Neural cell (in vitro differentiated cells): ENCODE measurements at regions not wholly inside any gene's neighbourhood (a gene's known extent, or its start where the extent isn't known, plus 50 kb on each side); places are given as distances from the start of the nearest gene placed in this dataset.

Source experiments
- H2AFZ ChIP-seq: fragments of 200-600, 300-800 bp; sonication (generic), shearing (Covaris generic); 2 replicates; pipeline ENCODE4 v1.6.0; 2014; ENCODE audit warnings: low read depth, mild to moderate bottlenecking, antibody characterized with exemption, low read length, moderate library complexity
- H3F3A ChIP-seq: fragments of 200-600 bp; shearing (Covaris generic); 2 replicates; pipeline ENCODE4 v1.6.1; 2016; ENCODE audit warnings: mild to moderate bottlenecking, moderate library complexity, mixed read lengths, antibody characterized with exemption, low read length; ENCODE audit not compliant: insufficient read depth, poor library complexity, severe bottlenecking
- H3K27ac ChIP-seq: fragments of 200-600, 300-800 bp; sonication (generic), shearing (Covaris generic); 2 replicates; pipeline ENCODE4 v1.5.1; 2014; ENCODE audit warnings: mild to moderate bottlenecking, low read length, moderate library complexity
- H3K27me3 ChIP-seq: fragments of 300-800, 200-600 bp; sonication (generic), shearing (Covaris generic); 2 replicates; pipeline ENCODE4 v1.6.0; 2014; ENCODE audit warnings: mild to moderate bottlenecking, low read depth, low read length, moderate library complexity; ENCODE audit not compliant: insufficient read depth
- H3K36me3 ChIP-seq: fragments of 300-800, 200-600 bp; sonication (generic), shearing (Covaris generic); 2 replicates; pipeline ENCODE4 v1.5.1; 2014; ENCODE audit warnings: mild to moderate bottlenecking, antibody characterized with exemption, low read length, moderate library complexity; ENCODE audit not compliant: insufficient read depth
- H3K4me2 ChIP-seq: fragments of 300-800, 200-600 bp; sonication (generic), shearing (Covaris generic); 2 replicates; pipeline ENCODE4 v1.6.0; 2014; ENCODE audit warnings: mild to moderate bottlenecking, low read length
- H3K4me3 ChIP-seq: fragments of 300-800, 200-600 bp; sonication (generic), shearing (Covaris generic); 2 replicates; pipeline ENCODE4 v1.5.1; 2014; ENCODE audit warnings: mild to moderate bottlenecking, low read length, moderate library complexity
- H3K79me2 ChIP-seq: fragments of 200-600 bp; shearing (Covaris generic); replicated peaks from 2 replicates; pipeline ENCODE4 v1.6.0; 2014; ENCODE audit warnings: mild to moderate bottlenecking, low read length, moderate library complexity; ENCODE audit not compliant: insufficient read depth
- H3K9ac ChIP-seq: fragments of 300-800, 200-600 bp; sonication (generic), shearing (Covaris generic); 2 replicates; pipeline ENCODE4 v1.6.1; 2016; ENCODE audit warnings: mild to moderate bottlenecking, low read length, mixed read lengths
- H3K9me2 ChIP-seq: fragments of 200-600 bp; shearing (Covaris generic); 2 replicates; pipeline ENCODE4 v1.6.1; 2016; ENCODE audit warnings: mild to moderate bottlenecking, low read length, mixed read lengths; ENCODE audit not compliant: insufficient read depth
- H3K9me3 ChIP-seq: fragments of 200-600, 300-800 bp; sonication (generic), shearing (Covaris generic); 2 replicates; pipeline ENCODE4 v1.6.1; 2016; ENCODE audit warnings: mild to moderate bottlenecking, mixed run types, low read length, moderate library complexity, mixed read lengths
- H4K20me1 ChIP-seq: fragments of 200-600 bp; shearing (Covaris generic); 2 replicates; pipeline ENCODE4 v1.6.1; 2016; ENCODE audit warnings: mild to moderate bottlenecking, mixed run types; ENCODE audit not compliant: insufficient read depth
- EP300 ChIP-seq: fragments of 450-650 bp; conservative IDR thresholded peaks from 2 replicates; pipeline ENCODE4 v1.6.1; 2014; ENCODE audit warnings: antibody characterized with exemption, mild to moderate bottlenecking, moderate library complexity; ENCODE audit not compliant: poor library complexity, severe bottlenecking
- EZH2 ChIP-seq: fragments of 200-600, 300-800 bp; shearing (Covaris generic), sonication (generic); IDR thresholded peaks from 2 replicates; pipeline ENCODE4 v1.6.1; 2014; ENCODE audit warnings: antibody characterized with exemption, low read length, borderline replicate concordance, mild to moderate bottlenecking; ENCODE audit not compliant: insufficient read depth, poor library complexity, severe bottlenecking
- MXI1 ChIP-seq: fragments of 450-650 bp; conservative IDR thresholded peaks from 2 replicates; pipeline ENCODE4 v1.6.1; 2014; ENCODE audit warnings: antibody characterized with exemption, mild to moderate bottlenecking; ENCODE audit not compliant: poor library complexity, severe bottlenecking
- POLR2AphosphoS5 ChIP-seq: IDR thresholded peaks from 2 replicates; pipeline ENCODE4 v1.6.1; 2012
- RAD21 ChIP-seq: fragments of 450-650 bp; conservative IDR thresholded peaks from 2 replicates; pipeline ENCODE4 v1.6.1; 2014; ENCODE audit warnings: antibody characterized with exemption, mild to moderate bottlenecking, moderate library complexity
- SMC3 ChIP-seq: fragments of 450-650 bp; conservative IDR thresholded peaks from 2 replicates; pipeline ENCODE4 v1.6.1; 2014; ENCODE audit warnings: antibody characterized with exemption, mild to moderate bottlenecking, moderate library complexity; ENCODE audit not compliant: poor library complexity
- TAF1 ChIP-seq: IDR thresholded peaks from 2 replicates; pipeline ENCODE4 v1.6.1; 2012; ENCODE audit warnings: low read depth
- TF ChIP-seq, protein P1 (sequence below): IDR thresholded peaks from 2 replicates; pipeline ENCODE4 v1.6.1; 2012; ENCODE audit warnings: borderline replicate concordance
- TF ChIP-seq, protein P2 (sequence below): fragments of 450-650 bp; IDR thresholded peaks from 2 replicates; pipeline ENCODE4 v1.5.1; 2014; ENCODE audit warnings: antibody characterized with exemption, mild to moderate bottlenecking, moderate library complexity; ENCODE audit not compliant: poor library complexity, severe bottlenecking

DNA sequence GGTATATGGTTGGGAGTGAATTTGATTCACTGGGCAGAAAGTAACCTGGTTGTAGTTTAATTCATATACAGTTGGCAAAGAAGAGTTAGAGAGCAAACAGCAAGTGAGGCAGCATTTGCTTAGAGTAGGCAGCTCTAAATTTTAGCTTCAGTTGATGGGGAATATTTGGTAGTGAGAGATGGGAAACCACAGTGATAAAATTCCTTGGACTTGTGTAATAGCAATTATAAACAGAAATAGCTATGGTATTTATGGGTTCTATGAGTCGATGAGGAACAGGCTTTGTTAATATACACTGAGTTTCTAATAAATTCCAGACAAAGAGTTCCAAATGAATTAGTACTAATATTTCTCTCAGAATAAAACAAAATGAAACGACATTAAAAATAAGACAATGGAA is 894.0 kb downstream of the ROBO2 start:
- no peak overlapping the region for H3K9ac ChIP-seq
- no peaks in the 10 kb centered on the region for H3K36me3 ChIP-seq
- no peaks in the 10 kb centered on the region for H3K9me2 ChIP-seq
- no peak overlapping the region for H3K4me3 ChIP-seq
- no peak overlapping the region for H3K4me2 ChIP-seq
- TF ChIP-seq EP300 (no peak), TAF1 (no peak), MXI1 (no peak), EZH2 (no peak), RAD21 (no peak), POLR2AphosphoS5 (no peak), SMC3 (no peak)
- TF ChIP-seq, protein P1, sequence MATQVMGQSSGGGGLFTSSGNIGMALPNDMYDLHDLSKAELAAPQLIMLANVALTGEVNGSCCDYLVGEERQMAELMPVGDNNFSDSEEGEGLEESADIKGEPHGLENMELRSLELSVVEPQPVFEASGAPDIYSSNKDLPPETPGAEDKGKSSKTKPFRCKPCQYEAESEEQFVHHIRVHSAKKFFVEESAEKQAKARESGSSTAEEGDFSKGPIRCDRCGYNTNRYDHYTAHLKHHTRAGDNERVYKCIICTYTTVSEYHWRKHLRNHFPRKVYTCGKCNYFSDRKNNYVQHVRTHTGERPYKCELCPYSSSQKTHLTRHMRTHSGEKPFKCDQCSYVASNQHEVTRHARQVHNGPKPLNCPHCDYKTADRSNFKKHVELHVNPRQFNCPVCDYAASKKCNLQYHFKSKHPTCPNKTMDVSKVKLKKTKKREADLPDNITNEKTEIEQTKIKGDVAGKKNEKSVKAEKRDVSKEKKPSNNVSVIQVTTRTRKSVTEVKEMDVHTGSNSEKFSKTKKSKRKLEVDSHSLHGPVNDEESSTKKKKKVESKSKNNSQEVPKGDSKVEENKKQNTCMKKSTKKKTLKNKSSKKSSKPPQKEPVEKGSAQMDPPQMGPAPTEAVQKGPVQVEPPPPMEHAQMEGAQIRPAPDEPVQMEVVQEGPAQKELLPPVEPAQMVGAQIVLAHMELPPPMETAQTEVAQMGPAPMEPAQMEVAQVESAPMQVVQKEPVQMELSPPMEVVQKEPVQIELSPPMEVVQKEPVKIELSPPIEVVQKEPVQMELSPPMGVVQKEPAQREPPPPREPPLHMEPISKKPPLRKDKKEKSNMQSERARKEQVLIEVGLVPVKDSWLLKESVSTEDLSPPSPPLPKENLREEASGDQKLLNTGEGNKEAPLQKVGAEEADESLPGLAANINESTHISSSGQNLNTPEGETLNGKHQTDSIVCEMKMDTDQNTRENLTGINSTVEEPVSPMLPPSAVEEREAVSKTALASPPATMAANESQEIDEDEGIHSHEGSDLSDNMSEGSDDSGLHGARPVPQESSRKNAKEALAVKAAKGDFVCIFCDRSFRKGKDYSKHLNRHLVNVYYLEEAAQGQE = no peak
- TF ChIP-seq, protein P2, sequence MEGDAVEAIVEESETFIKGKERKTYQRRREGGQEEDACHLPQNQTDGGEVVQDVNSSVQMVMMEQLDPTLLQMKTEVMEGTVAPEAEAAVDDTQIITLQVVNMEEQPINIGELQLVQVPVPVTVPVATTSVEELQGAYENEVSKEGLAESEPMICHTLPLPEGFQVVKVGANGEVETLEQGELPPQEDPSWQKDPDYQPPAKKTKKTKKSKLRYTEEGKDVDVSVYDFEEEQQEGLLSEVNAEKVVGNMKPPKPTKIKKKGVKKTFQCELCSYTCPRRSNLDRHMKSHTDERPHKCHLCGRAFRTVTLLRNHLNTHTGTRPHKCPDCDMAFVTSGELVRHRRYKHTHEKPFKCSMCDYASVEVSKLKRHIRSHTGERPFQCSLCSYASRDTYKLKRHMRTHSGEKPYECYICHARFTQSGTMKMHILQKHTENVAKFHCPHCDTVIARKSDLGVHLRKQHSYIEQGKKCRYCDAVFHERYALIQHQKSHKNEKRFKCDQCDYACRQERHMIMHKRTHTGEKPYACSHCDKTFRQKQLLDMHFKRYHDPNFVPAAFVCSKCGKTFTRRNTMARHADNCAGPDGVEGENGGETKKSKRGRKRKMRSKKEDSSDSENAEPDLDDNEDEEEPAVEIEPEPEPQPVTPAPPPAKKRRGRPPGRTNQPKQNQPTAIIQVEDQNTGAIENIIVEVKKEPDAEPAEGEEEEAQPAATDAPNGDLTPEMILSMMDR = no peak
- H3F3A ChIP-seq = no peaks in the 10 kb centered on the region
- no peak overlapping the region for H2AFZ ChIP-seq
- H3K79me2 ChIP-seq = no peaks in the 10 kb centered on the region
- H3K27ac ChIP-seq = no peak overlapping the region
- H3K9me3 ChIP-seq = no peaks in the 10 kb centered on the region
- H3K27me3 ChIP-seq = no peaks in the 10 kb centered on the region
- H4K20me1 ChIP-seq = no peaks in the 10 kb centered on the region

DNA sequence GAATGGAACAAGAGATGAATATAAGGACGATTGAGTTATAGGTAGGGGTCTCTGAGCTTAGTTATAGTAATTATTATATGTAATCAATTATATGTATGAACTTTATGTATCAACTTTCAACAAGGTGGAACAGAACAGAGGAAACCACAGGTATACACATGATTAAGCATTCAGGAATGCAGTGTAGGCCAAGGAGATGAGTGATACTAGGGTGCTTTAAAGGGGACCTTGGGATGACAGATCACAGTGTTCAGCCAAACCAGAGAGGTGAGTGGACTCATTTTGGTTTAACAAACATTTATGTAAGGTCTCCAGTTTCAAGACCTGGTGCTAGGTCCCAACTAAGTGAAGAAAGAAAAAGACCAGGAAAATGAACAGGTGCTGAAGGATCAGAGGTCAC is 895.5 kb downstream of the ROBO2 start:
- no peaks in the 10 kb centered on the region for H3K9me2 ChIP-seq
- H3K27ac ChIP-seq = no peak overlapping the region
- no peaks in the 10 kb centered on the region for H3K27me3 ChIP-seq
- no peaks in the 10 kb centered on the region for H3K36me3 ChIP-seq
- H3K79me2 ChIP-seq = no peaks in the 10 kb centered on the region
- no peak overlapping the region for H3K9ac ChIP-seq
- no peaks in the 10 kb centered on the region for H3K9me3 ChIP-seq
- H3F3A ChIP-seq = no peaks in the 10 kb centered on the region
- no peak overlapping the region for H3K4me3 ChIP-seq
- no peak overlapping the region for H3K4me2 ChIP-seq
- TF ChIP-seq TAF1 (no peak), POLR2AphosphoS5 (no peak), EP300 (no peak), MXI1 (no peak), EZH2 (no peak), RAD21 (no peak), SMC3 (no peak)
- TF ChIP-seq, protein P1 = no peak
- TF ChIP-seq, protein P2 = no peak
- no peaks in the 10 kb centered on the region for H4K20me1 ChIP-seq
- H2AFZ ChIP-seq = no peak overlapping the region
